A549 (cell line): ENCODE measurements at regions not wholly inside any gene's neighbourhood (a gene's known extent, or its start where the extent isn't known, plus 50 kb on each side); places are given as distances from the start of the nearest gene placed in this dataset.

Source experiments
- CEBPB ChIP-seq, 2 experiments: fragments of >200 bp in 1 of 2; sonication (Bioruptor Twin) in 1 of 2; formaldehyde crosslinking in 1 of 2; IDR thresholded peaks; 2 replicates each; pipeline ENCODE4 v1.6.1; 2012 to 2016
- CHD4 ChIP-seq: fragments of 200-600 bp; sonication (generic); IDR thresholded peaks from 2 replicates; pipeline ENCODE4 v1.6.1; 2016; ENCODE audit warnings: antibody characterized with exemption, mild to moderate bottlenecking, borderline replicate concordance
- CTCF ChIP-seq: fragments of >200 bp; sonication (Bioruptor Twin); formaldehyde crosslinking; IDR thresholded peaks from 3 replicates; pipeline ENCODE4 v1.5.1; 2016
- EHMT2 ChIP-seq: fragments of 200-600 bp; sonication (generic); IDR thresholded peaks from 2 replicates; pipeline ENCODE4 v1.6.1; 2016; ENCODE audit warnings: antibody characterized with exemption, low read depth, mild to moderate bottlenecking, moderate library complexity
- EP300 ChIP-seq, 2 experiments: fragments of >200 bp; sonication (Bioruptor Twin); formaldehyde crosslinking; IDR thresholded peaks; 2 replicates in 1 of 2; 3 replicates in 1 of 2; pipeline ENCODE4 v1.6.1; 2016 to 2017
- FOSB ChIP-seq: fragments of 250-450 bp; sonication (Bioruptor Pico); IDR thresholded peaks from 2 replicates; pipeline ENCODE4 v1.5.0; 2020; ENCODE audit warnings: mild to moderate bottlenecking, moderate library complexity
- HOXB5 ChIP-seq: fragments of 250-450 bp; sonication (Bioruptor Pico); IDR thresholded peaks from 2 replicates; pipeline ENCODE4 v1.5.0; 2020; ENCODE audit warnings: mild to moderate bottlenecking, moderate library complexity
- POLR2A ChIP-seq: IDR thresholded peaks from 2 replicates; pipeline ENCODE4 v1.6.1; 2012; ENCODE audit warnings: mild to moderate bottlenecking, low read length
- RCOR1 ChIP-seq: fragments of 150-350 bp; IDR thresholded peaks from 2 replicates; pipeline ENCODE4 v1.6.1; 2014; ENCODE audit warnings: antibody characterized with exemption, low read length, low read depth
- REST ChIP-seq: fragments of 200-600 bp; sonication (generic); IDR thresholded peaks from 2 replicates; pipeline ENCODE4 v1.6.1; 2016; ENCODE audit warnings: antibody characterized with exemption, mild to moderate bottlenecking, moderate library complexity
- RNF2 ChIP-seq: fragments of 200-600 bp; sonication (generic); IDR thresholded peaks from 2 replicates; pipeline ENCODE4 v1.6.1; 2016; ENCODE audit warnings: low read depth, mild to moderate bottlenecking, antibody characterized with exemption, moderate library complexity, borderline replicate concordance
- SREBF2 ChIP-seq: fragments of 450-650 bp; IDR thresholded peaks from 2 replicates; pipeline ENCODE4 v1.6.1; 2014; ENCODE audit warnings: mild to moderate bottlenecking, moderate library complexity
- USF2 ChIP-seq: fragments of 450-650 bp; IDR thresholded peaks from 2 replicates; pipeline ENCODE4 v1.6.1; 2014; ENCODE audit warnings: antibody characterized with exemption
- TF ChIP-seq, protein P1 (sequence below): fragments of >200 bp; sonication (Bioruptor Twin); formaldehyde crosslinking; IDR thresholded peaks from 3 replicates; pipeline ENCODE4 v1.6.1; 2016

DNA sequence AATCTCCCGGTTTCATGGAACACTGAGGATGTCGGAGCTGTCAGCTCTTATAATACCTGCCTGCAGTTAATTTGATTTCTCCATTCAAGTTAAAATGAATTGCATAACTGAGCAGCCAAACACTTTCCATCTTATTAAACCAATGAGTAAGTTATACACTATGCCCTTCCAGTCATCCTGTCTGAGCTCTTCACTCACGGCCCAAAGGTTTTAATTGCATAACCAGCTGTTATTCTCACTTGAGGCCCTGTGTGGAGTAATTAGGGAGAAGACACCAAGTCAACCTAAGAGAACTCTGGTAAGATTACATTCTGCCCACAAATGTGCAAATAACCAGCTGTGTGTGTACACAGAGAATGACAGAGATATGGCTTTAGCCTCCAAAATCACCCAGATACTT, 303.5 kb downstream of the TBC1D4 start:
- TF ChIP-seq FOSB (no peak), CEBPB (IDR thresholded peaks at IDR 0.05) (no peak), EHMT2 (no peak), SREBF2 (no peak), RCOR1 (no peak), POLR2A (no peak), CTCF (no peak), REST (no peak), RNF2 (no peak), EP300 (IDR thresholded peaks at IDR 0.05) (no peak), CHD4 (no peak), USF2 (no peak), HOXB5 (no peak)
- TF ChIP-seq, protein P1, sequence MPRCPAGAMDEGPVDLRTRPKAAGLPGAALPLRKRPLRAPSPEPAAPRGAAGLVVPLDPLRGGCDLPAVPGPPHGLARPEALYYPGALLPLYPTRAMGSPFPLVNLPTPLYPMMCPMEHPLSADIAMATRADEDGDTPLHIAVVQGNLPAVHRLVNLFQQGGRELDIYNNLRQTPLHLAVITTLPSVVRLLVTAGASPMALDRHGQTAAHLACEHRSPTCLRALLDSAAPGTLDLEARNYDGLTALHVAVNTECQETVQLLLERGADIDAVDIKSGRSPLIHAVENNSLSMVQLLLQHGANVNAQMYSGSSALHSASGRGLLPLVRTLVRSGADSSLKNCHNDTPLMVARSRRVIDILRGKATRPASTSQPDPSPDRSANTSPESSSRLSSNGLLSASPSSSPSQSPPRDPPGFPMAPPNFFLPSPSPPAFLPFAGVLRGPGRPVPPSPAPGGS = no peak
